Testis (tissue), 2 donors: ENCODE measurements at regions not wholly inside any gene's neighbourhood (a gene's known extent, or its start where the extent isn't known, plus 50 kb on each side); places are given as distances from the start of the nearest gene placed in this dataset.

Source experiments
- POLR2A ChIP-seq: fragments of 450-650 bp; IDR thresholded peaks from one replicate; pipeline ENCODE4 v1.6.1; 2017; ENCODE audit warnings: antibody characterized with exemption, mild to moderate bottlenecking, moderate library complexity
- TF ChIP-seq, protein P1 (sequence below), 3 experiments: fragments of 450-650 bp in 2 of 3; fragments of 200-600 bp in 1 of 3; sonication (generic) in 1 of 3; IDR thresholded peaks; one replicate each; pipeline ENCODE4 v1.5.1; 2016 to 2019; ENCODE audit warnings: antibody characterized with exemption in 3 of 3, mild to moderate bottlenecking in 2 of 3, moderate library complexity in 1 of 3

DNA sequence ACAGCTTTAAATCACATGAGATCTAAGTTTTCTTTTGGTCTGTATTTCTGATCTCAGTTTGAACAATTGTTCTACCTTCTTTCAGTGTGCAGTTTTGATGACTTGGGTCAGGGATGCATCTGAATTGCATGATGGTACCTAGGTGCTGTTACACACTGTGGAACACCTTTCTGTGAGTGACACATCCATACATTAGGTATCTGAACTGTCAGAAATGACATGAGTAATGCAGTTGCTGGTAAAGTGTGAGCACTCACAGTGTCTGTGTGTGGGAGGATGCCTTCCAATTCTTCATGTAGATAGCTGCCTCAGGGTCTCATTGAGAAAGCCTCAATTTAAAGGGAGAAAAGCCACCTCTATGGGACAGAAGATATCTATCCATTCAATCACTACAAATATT lies 411.9 kb downstream of the PPARGC1A start:
- TF ChIP-seq, protein P1, sequence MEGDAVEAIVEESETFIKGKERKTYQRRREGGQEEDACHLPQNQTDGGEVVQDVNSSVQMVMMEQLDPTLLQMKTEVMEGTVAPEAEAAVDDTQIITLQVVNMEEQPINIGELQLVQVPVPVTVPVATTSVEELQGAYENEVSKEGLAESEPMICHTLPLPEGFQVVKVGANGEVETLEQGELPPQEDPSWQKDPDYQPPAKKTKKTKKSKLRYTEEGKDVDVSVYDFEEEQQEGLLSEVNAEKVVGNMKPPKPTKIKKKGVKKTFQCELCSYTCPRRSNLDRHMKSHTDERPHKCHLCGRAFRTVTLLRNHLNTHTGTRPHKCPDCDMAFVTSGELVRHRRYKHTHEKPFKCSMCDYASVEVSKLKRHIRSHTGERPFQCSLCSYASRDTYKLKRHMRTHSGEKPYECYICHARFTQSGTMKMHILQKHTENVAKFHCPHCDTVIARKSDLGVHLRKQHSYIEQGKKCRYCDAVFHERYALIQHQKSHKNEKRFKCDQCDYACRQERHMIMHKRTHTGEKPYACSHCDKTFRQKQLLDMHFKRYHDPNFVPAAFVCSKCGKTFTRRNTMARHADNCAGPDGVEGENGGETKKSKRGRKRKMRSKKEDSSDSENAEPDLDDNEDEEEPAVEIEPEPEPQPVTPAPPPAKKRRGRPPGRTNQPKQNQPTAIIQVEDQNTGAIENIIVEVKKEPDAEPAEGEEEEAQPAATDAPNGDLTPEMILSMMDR (IDR thresholded peaks at IDR 0.05), result no peak
- TF ChIP-seq POLR2A, result no peak
